Esophagus squamous epithelium (tissue), 4 donors: ENCODE measurements at regions not wholly inside any gene's neighbourhood (a gene's known extent, or its start where the extent isn't known, plus 50 kb on each side); places are given as distances from the start of the nearest gene placed in this dataset.

Experiments
- CTCF ChIP-seq, 6 experiments: fragments of 450-650 bp in 4 of 6; fragments of 200-600 bp in 2 of 6; sonication (generic) in 2 of 6; IDR thresholded peaks; one replicate each; pipeline ENCODE4 v1.5.1; 2016 to 2019; ENCODE audit warnings: antibody characterized with exemption in 6 of 6, mild to moderate bottlenecking in 4 of 6, moderate library complexity in 4 of 6
- POLR2A ChIP-seq, 4 donors: fragments of 450-650 bp; IDR thresholded peaks; one replicate each; pipeline ENCODE4 v1.6.1; 2017; ENCODE audit warnings: antibody characterized with exemption in 4 of 4, mild to moderate bottlenecking in 4 of 4, moderate library complexity in 3 of 4

GRCh38 chr12:95393191-95393790 lies 80.7 kb upstream of the METAP2 start:
- no peak for TF ChIP-seq CTCF (IDR thresholded peaks at IDR 0.05)
- no peak for TF ChIP-seq POLR2A (IDR thresholded peaks at IDR 0.05)
